Tibial nerve (tissue), 4 donors: ENCODE measurements at regions not wholly inside any gene's neighbourhood (a gene's known extent, or its start where the extent isn't known, plus 50 kb on each side); places are given as distances from the start of the nearest gene placed in this dataset.

Experiments used
- EP300 ChIP-seq, 2 donors: sonication (generic); formaldehyde crosslinking; IDR thresholded peaks; one replicate each; pipeline ENCODE4 v1.6.1; 2017; ENCODE audit warnings: antibody characterized with exemption in 2 of 2, mild to moderate bottlenecking in 1 of 2
- POLR2A ChIP-seq, 2 donors: fragments of 450-650 bp; IDR thresholded peaks; one replicate each; pipeline ENCODE4 v1.6.1; 2017; ENCODE audit warnings: antibody characterized with exemption in 2 of 2, mild to moderate bottlenecking in 2 of 2, moderate library complexity in 2 of 2
- TF ChIP-seq, protein P1 (sequence below), 5 experiments: fragments of 200-600 bp in 3 of 5; fragments of 450-650 bp in 2 of 5; sonication (generic) in 3 of 5; IDR thresholded peaks; one replicate each; pipeline ENCODE4 v1.5.1; 2016 to 2019; ENCODE audit warnings: antibody characterized with exemption in 5 of 5, mild to moderate bottlenecking in 3 of 5, moderate library complexity in 2 of 5

DNA sequence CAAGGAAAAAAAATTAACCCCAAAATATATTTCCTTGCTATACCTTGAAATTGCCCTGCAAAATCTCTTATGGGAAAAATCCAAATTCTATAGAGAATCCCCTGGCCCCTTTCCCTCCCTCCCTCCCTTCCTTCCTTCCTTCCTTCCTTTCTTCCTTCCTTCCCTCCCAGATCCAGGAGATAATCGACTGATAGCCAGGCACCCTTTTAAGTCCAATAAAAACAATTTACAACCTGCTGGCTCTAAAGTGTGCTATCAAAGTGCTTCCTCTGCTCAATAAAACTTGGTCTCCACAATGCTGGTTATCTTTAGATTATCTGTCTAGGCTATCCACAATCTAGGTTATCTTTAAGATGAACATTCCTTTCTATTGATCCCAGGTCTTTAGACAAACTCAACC, 83.1 kb upstream of the TUBA3C start:
- TF ChIP-seq, protein P1, sequence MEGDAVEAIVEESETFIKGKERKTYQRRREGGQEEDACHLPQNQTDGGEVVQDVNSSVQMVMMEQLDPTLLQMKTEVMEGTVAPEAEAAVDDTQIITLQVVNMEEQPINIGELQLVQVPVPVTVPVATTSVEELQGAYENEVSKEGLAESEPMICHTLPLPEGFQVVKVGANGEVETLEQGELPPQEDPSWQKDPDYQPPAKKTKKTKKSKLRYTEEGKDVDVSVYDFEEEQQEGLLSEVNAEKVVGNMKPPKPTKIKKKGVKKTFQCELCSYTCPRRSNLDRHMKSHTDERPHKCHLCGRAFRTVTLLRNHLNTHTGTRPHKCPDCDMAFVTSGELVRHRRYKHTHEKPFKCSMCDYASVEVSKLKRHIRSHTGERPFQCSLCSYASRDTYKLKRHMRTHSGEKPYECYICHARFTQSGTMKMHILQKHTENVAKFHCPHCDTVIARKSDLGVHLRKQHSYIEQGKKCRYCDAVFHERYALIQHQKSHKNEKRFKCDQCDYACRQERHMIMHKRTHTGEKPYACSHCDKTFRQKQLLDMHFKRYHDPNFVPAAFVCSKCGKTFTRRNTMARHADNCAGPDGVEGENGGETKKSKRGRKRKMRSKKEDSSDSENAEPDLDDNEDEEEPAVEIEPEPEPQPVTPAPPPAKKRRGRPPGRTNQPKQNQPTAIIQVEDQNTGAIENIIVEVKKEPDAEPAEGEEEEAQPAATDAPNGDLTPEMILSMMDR (IDR thresholded peaks at IDR 0.05), result no peak
- TF ChIP-seq EP300 (IDR thresholded peaks at IDR 0.05), result no peak
- TF ChIP-seq POLR2A (IDR thresholded peaks at IDR 0.05), result no peak
